NB4 (cell line): ENCODE measurements at regions not wholly inside any gene's neighbourhood (a gene's known extent, or its start where the extent isn't known, plus 50 kb on each side); places are given as distances from the start of the nearest gene placed in this dataset.

Source experiments
- DNase-seq: peaks from one replicate; pipeline ENCODE4 v3.0.0; 2010; ENCODE audit warnings: low read depth
- H3K4me3 ChIP-seq: one replicate; pipeline ENCODE4 v1.5.1; 2011; ENCODE audit warnings: mild to moderate bottlenecking, low read depth, low read length, moderate library complexity
- CTCF ChIP-seq: IDR thresholded peaks from one replicate; pipeline ENCODE4 v1.5.1; 2012; ENCODE audit warnings: low read depth, low read length
- MYC ChIP-seq: IDR thresholded peaks from 2 replicates; pipeline ENCODE4 v1.6.1; 2011; ENCODE audit warnings: low read depth, low read length
- POLR2A ChIP-seq: IDR thresholded peaks from 2 replicates; pipeline ENCODE4 v1.6.1; 2011; ENCODE audit warnings: mild to moderate bottlenecking; ENCODE audit not compliant: insufficient read length; ENCODE audit errors: extremely low read depth
- TF ChIP-seq, protein P1 (sequence below): IDR thresholded peaks from 2 replicates; pipeline ENCODE4 v1.6.1; 2011; ENCODE audit warnings: low read depth, low read length

GRCh38 chr2:223469270-223470046 is 132.7 kb downstream of the SCG2 start:
- TF ChIP-seq POLR2A: no peak
- no peak for TF ChIP-seq MYC
- TF ChIP-seq CTCF: no peak
- TF ChIP-seq, protein P1, sequence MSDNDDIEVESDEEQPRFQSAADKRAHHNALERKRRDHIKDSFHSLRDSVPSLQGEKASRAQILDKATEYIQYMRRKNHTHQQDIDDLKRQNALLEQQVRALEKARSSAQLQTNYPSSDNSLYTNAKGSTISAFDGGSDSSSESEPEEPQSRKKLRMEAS: no peak
- H3K4me3 ChIP-seq: no peak overlapping the region
- DNase-seq: peak; percentile 49

GRCh38 chr2:223470602-223471001 is 131.6 kb downstream of the SCG2 start:
- H3K4me3 ChIP-seq: no peak overlapping the region
- TF ChIP-seq MYC: no peak
- TF ChIP-seq, protein P1: no peak
- no peak for TF ChIP-seq POLR2A
- no peak for TF ChIP-seq CTCF
- no peak for DNase-seq

- H3K4me3 ChIP-seq: no peak overlapping the region
- DNase-seq: no peak
- TF ChIP-seq MYC: no peak
- TF ChIP-seq CTCF: no peak
- TF ChIP-seq POLR2A: no peak
- TF ChIP-seq, protein P1: no peak
Measured at GRCh38 chr2:223472771-223473170, 129.4 kb downstream of the SCG2 start.

- TF ChIP-seq CTCF (no peak), MYC (no peak), POLR2A (no peak)
- TF ChIP-seq, protein P1: no peak
- DNase-seq: no peak
- no peak overlapping the region for H3K4me3 ChIP-seq
Measured at GRCh38 chr2:223474893-223475292, 127.3 kb downstream of the SCG2 start.

DNA sequence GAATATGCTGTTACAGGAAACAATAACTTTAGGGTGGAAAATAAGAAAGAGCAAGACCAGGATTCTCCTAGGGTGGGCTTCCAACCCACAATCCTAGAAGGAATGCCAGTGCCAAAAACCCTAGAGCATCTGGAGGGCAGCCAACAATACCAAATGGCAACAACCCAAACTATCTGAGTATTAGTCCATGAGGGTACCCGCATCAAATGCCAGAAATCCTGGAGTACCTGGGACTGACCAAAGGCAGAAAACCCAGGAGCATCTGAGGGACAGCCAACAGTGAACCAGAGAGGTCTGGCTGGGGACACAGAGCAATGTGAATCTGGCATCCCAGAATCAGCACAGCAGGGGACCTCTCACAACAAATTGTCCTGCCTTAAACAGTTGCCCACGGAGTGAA is 126.3 kb downstream of the SCG2 start:
- H3K4me3 ChIP-seq: no peak overlapping the region
- TF ChIP-seq MYC (no peak), CTCF (no peak), POLR2A (no peak)
- TF ChIP-seq, protein P1: no peak

More for the DNA sequence above, 126.3 kb downstream of the SCG2 start:
- DNase-seq: no peak
